HG03045 (cell line): ENCODE measurements at regions not wholly inside any gene's neighbourhood (a gene's known extent, or its start where the extent isn't known, plus 50 kb on each side); places are given as distances from the start of the nearest gene placed in this dataset.
"Not testable (repeated sequence)": the region's sequence is repeated elsewhere in the genome, so short reads cannot be mapped to it uniquely, and the experiment has no call there.

ENCODE experiments used
- ATAC-seq: cut with Tn5 transposase; IDR thresholded peaks from one replicate; pipeline ENCODE4 v1.9.1; 2021; ENCODE audit warnings: mild to moderate bottlenecking, moderate library complexity; ENCODE audit not compliant: unreplicated experiment

- ATAC-seq, result no peak
Measured at GRCh38 chr21:13827201-13827600, 217.6 kb downstream of the POTED start.

- not testable (repeated sequence) for ATAC-seq
Measured at GRCh38 chr21:13826511-13826910, 216.9 kb downstream of the POTED start.

DNA sequence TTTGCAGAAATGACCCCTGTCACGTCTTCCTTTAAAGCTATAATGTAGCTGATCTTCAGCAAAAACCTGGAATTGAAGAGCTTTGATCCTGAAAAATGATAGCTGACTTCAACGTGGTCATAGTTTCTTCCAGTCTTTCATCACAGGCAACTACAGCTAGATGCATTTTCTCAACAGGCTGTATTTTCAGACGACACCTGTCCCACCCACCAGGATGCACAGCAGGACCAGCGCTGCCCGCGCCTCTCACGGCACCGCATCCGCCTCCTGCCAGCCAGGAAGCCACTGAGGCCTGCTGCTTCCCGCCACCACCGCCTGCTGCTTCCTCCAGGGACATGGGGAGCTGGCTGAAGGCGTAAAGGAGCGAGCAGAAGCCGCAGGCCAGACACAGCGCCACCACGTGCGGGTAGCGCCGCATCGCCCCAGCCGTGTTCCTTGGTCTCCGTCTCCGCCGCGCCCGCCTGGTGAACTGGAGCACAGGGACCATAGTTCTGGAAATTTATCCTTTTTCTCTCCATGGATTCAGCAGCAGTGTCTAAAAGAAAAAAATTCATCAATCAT lies 215.7 kb downstream of the POTED start:
- not testable (repeated sequence) for ATAC-seq

DNA sequence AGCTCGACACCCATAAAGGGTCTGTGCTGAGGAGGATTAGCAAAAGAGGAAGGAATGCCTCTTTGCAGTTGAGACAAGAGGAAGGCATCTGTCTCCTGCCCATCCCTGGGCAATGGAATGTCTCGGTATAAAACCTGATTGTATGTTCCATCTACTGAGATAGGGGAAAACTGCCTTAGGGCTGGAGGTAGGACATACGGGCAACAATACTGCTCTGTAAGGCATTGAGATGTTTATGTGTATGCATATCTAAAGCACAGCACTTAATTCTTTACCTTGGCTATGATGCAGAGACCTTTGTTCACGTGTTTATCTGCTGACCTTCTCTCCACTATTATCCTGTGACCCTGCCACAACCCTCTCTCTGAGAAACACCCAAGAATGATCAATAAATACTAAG lies 210.7 kb downstream of the POTED start:
- not testable (repeated sequence) for ATAC-seq

GRCh38 chr21:13812191-13812590 lies 202.6 kb downstream of the POTED start:
- ATAC-seq, result not testable (repeated sequence)

DNA sequence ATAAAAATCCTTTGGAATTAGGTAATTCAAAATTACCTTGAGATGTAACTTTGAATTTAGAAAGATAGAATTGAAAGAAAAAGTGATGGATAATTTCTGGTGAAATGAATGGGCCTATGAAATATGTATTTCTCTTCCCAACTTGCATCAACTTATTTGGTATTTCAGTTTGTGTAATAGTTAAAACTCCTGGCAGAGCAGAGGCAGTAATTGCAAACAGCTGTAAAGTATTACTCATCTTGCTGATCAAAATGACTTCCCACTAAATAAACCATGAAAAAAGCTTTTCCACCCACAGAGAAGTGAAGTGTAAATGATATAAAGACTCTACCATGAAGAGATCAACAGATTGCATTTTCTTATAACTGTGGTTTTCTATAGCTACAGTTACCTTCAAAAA lies 201.0 kb downstream of the POTED start:
- ATAC-seq, result not testable (repeated sequence)

GRCh38 chr21:13806444-13806843 lies 196.9 kb downstream of the POTED start:
- ATAC-seq, result not testable (repeated sequence)

DNA sequence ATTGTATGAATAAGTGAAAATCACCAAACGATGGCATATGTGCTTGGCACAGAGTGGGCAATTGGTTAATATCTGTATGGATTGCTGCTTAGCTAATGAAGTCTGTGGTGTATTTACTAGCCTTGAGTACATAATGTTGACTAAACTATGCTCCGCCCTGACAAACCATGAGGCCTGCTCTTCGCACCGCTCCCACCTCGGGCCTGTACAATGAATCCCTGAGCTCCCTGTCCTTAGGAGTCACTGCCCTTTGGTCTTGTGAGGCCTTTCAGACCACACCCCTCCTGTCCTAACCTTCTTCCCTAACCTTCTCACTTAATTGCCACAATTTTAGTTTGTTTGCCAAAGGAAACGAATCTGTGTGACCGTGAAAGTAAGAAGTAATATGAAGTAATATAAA lies 193.2 kb downstream of the POTED start:
- not testable (repeated sequence) for ATAC-seq
